Activated CD4-positive, alpha-beta T cell treated with anti-CD3 and anti-CD28 coated beads, Interleukin-2, amount 50 U/mL, for 4 hours (primary cell): ENCODE measurements at regions not wholly inside any gene's neighbourhood (a gene's known extent, or its start where the extent isn't known, plus 50 kb on each side); places are given as distances from the start of the nearest gene placed in this dataset.
"Not testable (repeated sequence)": the region's sequence is repeated elsewhere in the genome, so short reads cannot be mapped to it uniquely, and the experiment has no call there.

ENCODE experiments used
- DNase-seq, 2 experiments: peaks; one replicate each; pipeline ENCODE4 v3.0.0-alpha.2; 2020

- no peak for DNase-seq
These were observed 56.2 kb upstream of the TNPO1 start for GRCh38 chr5:72760259-72760658.

- DNase-seq = no peak
These were observed 63.6 kb upstream of the TNPO1 start for GRCh38 chr5:72752909-72753308.

GRCh38 chr5:72749362-72749997 is 67.0 kb upstream of the TNPO1 start:
- DNase-seq = no peak

- DNase-seq = no peak
These were observed 68.6 kb upstream of the TNPO1 start for GRCh38 chr5:72747826-72748225.

- no peak for DNase-seq
These were observed 69.7 kb upstream of the TNPO1 start for GRCh38 chr5:72746736-72747135.

GRCh38 chr5:72744136-72744535 is 72.3 kb upstream of the TNPO1 start:
- no peak for DNase-seq

GRCh38 chr5:72741805-72742204 is 74.7 kb upstream of the TNPO1 start:
- DNase-seq = no peak

GRCh38 chr5:72733810-72734209 is 82.7 kb upstream of the TNPO1 start:
- DNase-seq = no peak

GRCh38 chr5:72723581-72723980 is 92.9 kb upstream of the TNPO1 start:
- no peak for DNase-seq

GRCh38 chr5:72722792-72723452 is 93.5 kb upstream of the TNPO1 start:
- no peak for DNase-seq

GRCh38 chr5:72721844-72722243 is 94.6 kb upstream of the TNPO1 start:
- no peak for DNase-seq

- no peak for DNase-seq
These were observed 96.3 kb upstream of the TNPO1 start for GRCh38 chr5:72720205-72720604.

- DNase-seq = no peak
These were observed 105.1 kb upstream of the TNPO1 start for GRCh38 chr5:72711351-72711750.

- no peak for DNase-seq
These were observed 107.1 kb upstream of the TNPO1 start for GRCh38 chr5:72709341-72709740.

- DNase-seq = no peak
These were observed 111.3 kb upstream of the TNPO1 start for GRCh38 chr5:72705178-72705577.

GRCh38 chr5:72703876-72704275 is 112.6 kb upstream of the TNPO1 start:
- no peak for DNase-seq

GRCh38 chr5:72702881-72703434 is 113.5 kb upstream of the TNPO1 start:
- no peak for DNase-seq

GRCh38 chr5:72702105-72702504 is 114.4 kb upstream of the TNPO1 start:
- not testable (repeated sequence) for DNase-seq

- no peak for DNase-seq
These were observed 118.0 kb upstream of the TNPO1 start for GRCh38 chr5:72698481-72698880.

GRCh38 chr5:72697622-72698021 is 118.8 kb upstream of the TNPO1 start:
- DNase-seq = no peak

GRCh38 chr5:72695659-72696058 is 120.8 kb upstream of the TNPO1 start:
- no peak for DNase-seq

GRCh38 chr5:72694856-72695255 is 121.6 kb upstream of the TNPO1 start:
- DNase-seq = no peak

GRCh38 chr5:72693546-72694205 is 122.8 kb upstream of the TNPO1 start:
- DNase-seq = no peak
